OCI-LY7 (cell line): ENCODE measurements at regions not wholly inside any gene's neighbourhood (a gene's known extent, or its start where the extent isn't known, plus 50 kb on each side); places are given as distances from the start of the nearest gene placed in this dataset.

Source experiments
- CTCF ChIP-seq: fragments of 200-600 bp; sonication (generic); conservative IDR thresholded peaks from 2 replicates; pipeline ENCODE4 v1.5.1; 2014; ENCODE audit warnings: mild to moderate bottlenecking, antibody characterized with exemption, low read length, moderate library complexity, mixed read lengths
- EZH2phosphoT487 ChIP-seq: fragments of 200-600 bp; sonication (generic); IDR thresholded peaks from 2 replicates; pipeline ENCODE4 v1.6.1; 2018; ENCODE audit warnings: low read depth, borderline replicate concordance, mild to moderate bottlenecking, mixed run types, antibody characterized with exemption, low read length, moderate library complexity, mixed read lengths

- TF ChIP-seq CTCF (no peak), EZH2phosphoT487 (no peak)
Measured at GRCh38 chr5:96024683-96025475, 63.2 kb upstream of the ELL2 start.
